ENCODE measurements at regions not wholly inside any gene's neighbourhood (a gene's known extent, or its start where the extent isn't known, plus 50 kb on each side); places are given as distances from the start of the nearest gene placed in this dataset.

- TF ChIP-seq, protein P1, sequence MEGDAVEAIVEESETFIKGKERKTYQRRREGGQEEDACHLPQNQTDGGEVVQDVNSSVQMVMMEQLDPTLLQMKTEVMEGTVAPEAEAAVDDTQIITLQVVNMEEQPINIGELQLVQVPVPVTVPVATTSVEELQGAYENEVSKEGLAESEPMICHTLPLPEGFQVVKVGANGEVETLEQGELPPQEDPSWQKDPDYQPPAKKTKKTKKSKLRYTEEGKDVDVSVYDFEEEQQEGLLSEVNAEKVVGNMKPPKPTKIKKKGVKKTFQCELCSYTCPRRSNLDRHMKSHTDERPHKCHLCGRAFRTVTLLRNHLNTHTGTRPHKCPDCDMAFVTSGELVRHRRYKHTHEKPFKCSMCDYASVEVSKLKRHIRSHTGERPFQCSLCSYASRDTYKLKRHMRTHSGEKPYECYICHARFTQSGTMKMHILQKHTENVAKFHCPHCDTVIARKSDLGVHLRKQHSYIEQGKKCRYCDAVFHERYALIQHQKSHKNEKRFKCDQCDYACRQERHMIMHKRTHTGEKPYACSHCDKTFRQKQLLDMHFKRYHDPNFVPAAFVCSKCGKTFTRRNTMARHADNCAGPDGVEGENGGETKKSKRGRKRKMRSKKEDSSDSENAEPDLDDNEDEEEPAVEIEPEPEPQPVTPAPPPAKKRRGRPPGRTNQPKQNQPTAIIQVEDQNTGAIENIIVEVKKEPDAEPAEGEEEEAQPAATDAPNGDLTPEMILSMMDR (IDR thresholded peaks at IDR 0.05; ENCODE audit: borderline replicate concordance, extremely low read depth, low read length, poor library complexity, severe bottlenecking) = no peak
- no peak for TF ChIP-seq EZH2 (IDR thresholded peaks at IDR 0.05; ENCODE audit: borderline replicate concordance, low read depth, low read length, severe bottlenecking)
These were observed 51.0 kb upstream of the EML4 start for GRCh38 chr2:42117923-42118753.

All from DND-41 (cell line).